ENCODE measurements at regions not wholly inside any gene's neighbourhood (a gene's known extent, or its start where the extent isn't known, plus 50 kb on each side); places are given as distances from the start of the nearest gene placed in this dataset.

GRCh38 chr9:94441796-94442195 lies 113.1 kb upstream of the PCAT7 start:
- H4K20me1 ChIP-seq (ENCODE audit: low read depth, low read length), result peaks cover 3% of the 10 kb centered on the region; the same call in 1 of the 2 replicates
- no peaks in the 10 kb centered on the region for H3K9me3 ChIP-seq (ENCODE audit: insufficient read depth, low read length)
- TF ChIP-seq EZH2phosphoT487 (conservative IDR thresholded peaks at IDR 0.05; ENCODE audit: low read length), result no peak
- no peak for TF ChIP-seq CTCF (IDR thresholded peaks at IDR 0.05; ENCODE audit: insufficient read depth, low read length, poor library complexity, severe bottlenecking)
- no peak overlapping the region for H2AFZ ChIP-seq (ENCODE audit: low read depth, low read length, severe bottlenecking)
- H3K27me3 ChIP-seq (ENCODE audit: low read length), result no peaks in the 10 kb centered on the region
- no peak overlapping the region for H3K4me3 ChIP-seq (ENCODE audit: insufficient read depth, low read length, poor library complexity, severe bottlenecking)
- H3K27ac ChIP-seq (ENCODE audit: low read depth, low read length), result no peak overlapping the region
- H3K4me2 ChIP-seq (ENCODE audit: low read depth, low read length, poor library complexity, severe bottlenecking), result no peak overlapping the region
- no peaks in the 10 kb centered on the region for H3K9me2 ChIP-seq (replicated peaks; ENCODE audit: insufficient read depth, low read length)
- H3K36me3 ChIP-seq (ENCODE audit: low read length), result peaks cover 18% of the 10 kb centered on the region; the same call in 1 of the 2 replicates
- H3F3A ChIP-seq (ENCODE audit: insufficient read depth), result no peaks in the 10 kb centered on the region
- H3K79me2 ChIP-seq (ENCODE audit: insufficient read depth, low read length), result 0 out of 2 replicates have a peak, but pooled peaks cover 17% of the 10 kb centered on the region
- no peak overlapping the region for H3K9ac ChIP-seq (ENCODE audit: low read length)

DNA sequence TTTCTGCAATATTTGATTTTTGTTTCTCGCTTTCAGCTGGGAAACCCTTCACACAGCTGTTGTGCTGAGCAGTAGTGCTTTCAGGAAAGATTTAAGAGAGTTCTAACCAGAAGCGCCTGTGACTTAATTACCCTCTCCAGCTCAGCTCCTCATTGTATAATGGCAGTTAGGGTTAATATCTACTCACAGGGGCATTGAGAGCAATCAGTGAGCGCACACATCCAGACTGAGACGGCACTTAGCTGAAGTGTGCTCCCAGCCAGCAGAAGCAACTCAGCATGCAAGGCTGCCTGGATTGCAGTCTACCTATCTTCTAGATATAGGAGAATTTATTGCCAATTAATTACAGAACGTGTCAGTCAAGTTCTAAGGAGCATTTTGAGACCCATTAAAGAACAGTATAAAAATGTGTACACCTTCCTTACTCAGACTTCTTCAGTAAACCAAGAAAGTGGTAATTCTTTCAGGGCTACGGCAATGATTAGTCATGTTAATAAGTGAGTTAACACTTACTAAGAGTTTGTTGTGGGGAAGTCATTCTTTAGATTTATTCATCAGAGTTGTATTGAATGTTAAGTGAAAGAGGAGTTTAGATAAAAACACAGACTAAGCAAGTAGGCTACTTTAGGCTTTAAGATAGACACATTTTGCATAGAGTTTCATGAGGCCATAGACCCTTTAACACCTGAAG lies 111.7 kb upstream of the PCAT7 start:
- H3K4me3 ChIP-seq (ENCODE audit: insufficient read depth, low read length, poor library complexity, severe bottlenecking), result no peak overlapping the region
- H3K36me3 ChIP-seq (ENCODE audit: low read length), result peaks cover 22% of the 10 kb centered on the region; the same call in 1 of the 2 replicates
- no peaks in the 10 kb centered on the region for H3K9me2 ChIP-seq (replicated peaks; ENCODE audit: insufficient read depth, low read length)

GRCh38 chr9:94445863-94446262 lies 109.0 kb upstream of the PCAT7 start:
- H3K9ac ChIP-seq (ENCODE audit: low read length), result no peak overlapping the region
- TF ChIP-seq CTCF (IDR thresholded peaks at IDR 0.05; ENCODE audit: insufficient read depth, low read length, poor library complexity, severe bottlenecking) (no peak), EZH2phosphoT487 (conservative IDR thresholded peaks at IDR 0.05; ENCODE audit: low read length) (no peak)
- H3K27ac ChIP-seq (ENCODE audit: low read depth, low read length), result no peak overlapping the region
- no peaks in the 10 kb centered on the region for H3K9me2 ChIP-seq (replicated peaks; ENCODE audit: insufficient read depth, low read length)
- no peaks in the 10 kb centered on the region for H3K27me3 ChIP-seq (ENCODE audit: low read length)
- no peak overlapping the region for H3K4me2 ChIP-seq (ENCODE audit: low read depth, low read length, poor library complexity, severe bottlenecking)
- no peaks in the 10 kb centered on the region for H4K20me1 ChIP-seq (ENCODE audit: low read depth, low read length)
- no peak overlapping the region for H3K4me3 ChIP-seq (ENCODE audit: insufficient read depth, low read length, poor library complexity, severe bottlenecking)
- H3K9me3 ChIP-seq (ENCODE audit: insufficient read depth, low read length), result no peaks in the 10 kb centered on the region
- no peaks in the 10 kb centered on the region; the same call in 1 of the 2 replicates for H3F3A ChIP-seq (ENCODE audit: insufficient read depth)
- peaks cover 16% of the 10 kb centered on the region; the same call in 1 of the 2 replicates for H3K36me3 ChIP-seq (ENCODE audit: low read length)
- 0 out of 2 replicates have a peak, but pooled peaks cover 3% of the 10 kb centered on the region for H3K79me2 ChIP-seq (ENCODE audit: insufficient read depth, low read length)
- H2AFZ ChIP-seq (ENCODE audit: low read depth, low read length, severe bottlenecking), result no peak overlapping the region

More for the DNA sequence above, 111.7 kb upstream of the PCAT7 start:
- TF ChIP-seq EZH2phosphoT487 (conservative IDR thresholded peaks at IDR 0.05; ENCODE audit: low read length), result no peak
- no peak for TF ChIP-seq CTCF (IDR thresholded peaks at IDR 0.05; ENCODE audit: insufficient read depth, low read length, poor library complexity, severe bottlenecking)
- Histone ChIP-seq H3K27me3 (ENCODE audit: low read length) (no peaks in the 10 kb centered on the region), H3K9me3 (ENCODE audit: insufficient read depth, low read length) (no peaks in the 10 kb centered on the region), H3K27ac (ENCODE audit: low read depth, low read length) (no peak overlapping the region), H4K20me1 (ENCODE audit: low read depth, low read length) (peaks cover 3% of the 10 kb centered on the region; the same call in 1 of the 2 replicates), H3K79me2 (ENCODE audit: insufficient read depth, low read length) (0 out of 2 replicates have a peak, but pooled peaks cover 17% of the 10 kb centered on the region), H3K4me2 (ENCODE audit: low read depth, low read length, poor library complexity, severe bottlenecking) (no peak overlapping the region), H3K9ac (ENCODE audit: low read length) (no peak overlapping the region), H2AFZ (ENCODE audit: low read depth, low read length, severe bottlenecking) (no peak overlapping the region), H3F3A (ENCODE audit: insufficient read depth) (no peaks in the 10 kb centered on the region)

All from SU-DHL-6 (cell line).